ENCODE measurements at regions not wholly inside any gene's neighbourhood (a gene's known extent, or its start where the extent isn't known, plus 50 kb on each side); places are given as distances from the start of the nearest gene placed in this dataset.
"Not testable (repeated sequence)": the region's sequence is repeated elsewhere in the genome, so short reads cannot be mapped to it uniquely, and the experiment has no call there.

DNA sequence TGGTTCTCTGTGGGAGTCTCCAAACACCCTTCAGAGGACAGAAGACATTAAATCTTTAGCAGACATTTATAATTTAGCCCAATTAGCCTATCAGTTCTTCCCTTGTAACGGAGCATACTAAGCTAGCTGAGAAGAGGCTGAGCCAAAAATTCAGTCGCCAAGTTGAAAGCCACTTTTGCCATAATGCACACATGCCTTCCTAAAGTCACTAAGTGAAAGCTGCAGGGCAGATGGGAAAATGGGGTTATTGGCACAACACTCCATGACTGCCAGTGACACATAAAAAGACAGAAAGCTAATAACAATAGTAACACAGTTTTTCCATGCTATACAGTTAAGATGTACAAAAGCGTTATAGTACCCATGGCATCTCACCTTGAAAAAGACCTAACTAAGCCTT lies 176.2 kb downstream of the DIRAS2 start:
- DNase-seq (ENCODE audit: low spot score), result no peak

DNA sequence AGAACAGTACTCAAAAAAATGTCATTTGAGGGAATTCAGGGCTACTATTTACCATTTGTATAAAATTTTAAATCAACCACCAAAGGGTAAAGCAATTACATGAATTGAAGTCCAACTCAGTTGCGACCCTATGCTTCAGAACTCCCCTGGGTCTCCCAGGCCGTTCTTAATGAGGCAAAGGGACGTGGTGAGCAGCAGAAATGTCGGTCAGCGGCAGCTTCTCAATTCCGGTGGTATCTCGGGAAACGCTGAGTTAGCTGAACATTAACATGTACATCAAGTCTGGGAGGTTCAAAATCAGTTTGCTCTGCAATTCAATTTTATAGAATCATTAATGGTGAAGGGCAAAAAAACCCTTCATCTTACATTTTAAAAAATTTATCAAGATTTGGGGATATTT lies 173.2 kb downstream of the DIRAS2 start:
- DNase-seq (ENCODE audit: low spot score), result no peak

DNA sequence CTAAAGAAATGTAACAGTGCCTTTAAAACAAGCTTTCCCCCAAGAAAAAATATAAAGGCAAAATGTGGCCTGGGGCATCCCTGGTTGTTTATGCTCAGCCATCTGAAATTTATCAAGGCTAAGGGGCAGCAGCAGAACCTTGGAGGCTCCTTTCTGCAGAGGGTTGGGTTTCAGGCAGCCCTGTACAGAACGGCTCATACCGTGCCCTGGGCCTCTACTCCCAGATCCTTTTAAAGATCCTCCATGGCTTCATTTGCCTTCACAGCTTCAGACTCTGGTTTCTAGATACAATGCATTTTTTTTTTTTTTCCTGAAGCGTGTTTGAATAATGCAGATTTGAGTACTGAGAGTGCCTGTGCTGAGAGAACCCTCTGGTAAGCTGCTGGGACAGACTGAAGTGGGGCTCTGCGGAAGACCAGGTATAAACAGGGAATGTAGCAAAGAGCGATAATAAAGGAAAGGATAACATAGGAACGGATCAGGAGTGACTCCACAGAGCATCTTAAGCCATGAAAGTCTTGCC lies 172.7 kb downstream of the DIRAS2 start:
- DNase-seq (ENCODE audit: low spot score), result no peak

DNA sequence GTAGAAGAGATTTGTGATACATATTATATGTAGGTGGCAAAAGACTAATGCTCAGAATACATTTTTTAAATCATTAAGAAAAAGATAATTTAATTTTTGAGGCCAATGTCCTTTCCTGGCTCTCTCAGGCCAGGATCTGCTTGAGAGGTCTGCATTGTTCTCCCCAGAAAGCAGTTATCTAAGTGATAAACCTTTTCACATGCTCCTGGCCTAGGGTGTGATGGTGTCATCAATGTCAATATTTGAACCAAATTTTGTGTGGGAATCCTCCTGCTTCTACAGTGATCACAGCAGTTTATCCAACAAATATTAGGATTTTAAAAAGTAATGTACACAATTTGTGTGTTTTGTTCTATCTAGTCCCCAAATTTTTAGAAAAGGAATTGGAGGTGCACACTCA lies 166.6 kb downstream of the DIRAS2 start:
- DNase-seq (ENCODE audit: low spot score), result no peak

DNA sequence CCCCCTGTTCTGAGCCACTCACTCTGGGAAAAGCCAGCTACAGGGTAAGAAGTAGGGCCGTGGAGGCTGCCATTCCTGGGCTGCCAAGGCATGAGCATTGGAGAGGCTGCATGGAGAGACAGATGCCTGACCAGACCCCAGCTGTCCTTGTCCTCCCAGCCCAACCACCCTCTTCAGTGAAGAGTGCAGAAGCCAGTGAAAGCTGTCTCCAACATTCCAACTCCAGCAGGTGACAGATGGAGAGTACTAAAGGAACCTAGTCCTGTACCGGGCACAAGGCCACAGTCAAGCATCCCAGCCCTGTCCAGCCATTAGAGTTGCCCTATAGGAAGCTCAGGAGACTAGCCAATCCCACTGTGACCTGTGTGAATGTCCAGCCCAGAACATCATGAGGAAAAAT lies 165.1 kb downstream of the DIRAS2 start:
- DNase-seq (ENCODE audit: low spot score), result no peak

DNA sequence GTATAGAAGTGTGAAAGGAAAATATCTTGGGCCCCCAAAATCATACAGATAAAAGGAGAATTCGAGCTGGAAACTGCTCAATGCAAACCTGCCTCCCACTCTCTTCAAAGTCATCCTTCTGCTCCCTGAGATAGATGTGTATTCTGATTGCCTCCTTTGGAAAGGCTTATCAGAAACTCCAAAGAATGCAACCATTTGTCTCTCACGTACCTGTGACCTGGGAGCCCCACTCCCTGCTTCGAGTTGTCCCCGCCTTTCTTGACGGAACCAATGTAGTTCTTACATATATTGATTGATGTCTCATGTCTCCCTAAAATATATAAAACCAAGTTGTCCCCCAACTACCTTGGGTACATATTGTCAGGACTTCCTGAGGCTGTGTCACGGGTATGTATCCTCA lies 163.8 kb downstream of the DIRAS2 start:
- DNase-seq (ENCODE audit: low spot score), result no peak

DNA sequence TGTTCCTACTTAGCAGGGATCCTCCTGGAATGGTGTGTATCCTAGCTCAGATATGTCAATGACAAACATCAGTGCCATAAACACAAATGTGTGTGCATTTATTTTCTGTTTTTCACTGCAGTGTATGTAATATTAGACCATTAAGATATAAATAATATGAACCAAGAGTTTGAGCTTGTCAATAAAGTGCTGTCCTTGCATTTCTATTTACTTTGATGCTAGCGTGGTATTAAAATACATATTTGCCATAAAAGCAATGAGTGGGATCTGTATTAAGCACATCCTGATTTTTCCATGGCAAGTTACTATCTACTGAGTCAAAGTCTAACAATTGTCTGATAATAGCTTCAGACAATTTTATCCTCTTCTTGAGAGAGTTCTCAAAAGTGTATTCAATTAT lies 157.6 kb downstream of the DIRAS2 start:
- no peak for DNase-seq (ENCODE audit: low spot score)

DNA sequence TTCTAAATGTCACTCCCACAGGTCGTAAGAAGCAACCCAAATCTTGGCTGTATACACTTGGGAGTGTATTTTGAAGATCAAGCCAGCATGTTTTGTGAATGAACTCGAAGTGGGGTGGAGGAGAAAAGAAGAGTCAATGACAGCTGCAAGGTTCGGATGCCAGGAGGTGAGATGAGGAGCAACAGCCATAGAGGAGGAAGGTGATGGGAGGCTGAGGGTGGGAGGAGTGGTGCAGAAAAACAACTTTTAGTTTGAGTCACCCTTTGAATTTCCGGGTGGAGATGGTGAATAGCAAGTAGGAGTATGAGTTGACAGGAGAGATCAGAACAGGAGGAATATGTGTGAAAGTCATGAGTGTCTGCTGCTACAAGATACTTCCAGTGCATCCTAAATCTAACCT lies 153.6 kb downstream of the DIRAS2 start:
- no peak for DNase-seq (ENCODE audit: low spot score)

DNA sequence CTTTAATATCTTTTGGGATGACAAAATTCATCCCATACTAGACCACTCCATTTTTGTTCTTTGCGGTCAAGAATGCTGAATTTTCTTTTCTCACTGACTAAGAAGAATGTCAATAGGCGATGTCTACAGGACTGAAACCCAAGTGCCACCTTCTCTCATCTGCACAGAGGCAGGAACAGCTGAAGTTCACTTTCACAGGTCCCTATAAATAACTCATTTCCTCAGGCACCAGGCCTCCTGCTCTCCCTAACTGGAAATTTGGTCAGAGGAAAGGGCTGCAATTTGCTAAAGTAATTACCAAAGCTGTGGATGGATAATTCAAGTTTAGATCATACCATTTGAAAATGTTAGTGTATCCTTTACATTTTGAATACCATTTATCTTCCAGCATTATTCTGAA lies 142.9 kb downstream of the DIRAS2 start:
- no peak for DNase-seq (ENCODE audit: low spot score)

DNA sequence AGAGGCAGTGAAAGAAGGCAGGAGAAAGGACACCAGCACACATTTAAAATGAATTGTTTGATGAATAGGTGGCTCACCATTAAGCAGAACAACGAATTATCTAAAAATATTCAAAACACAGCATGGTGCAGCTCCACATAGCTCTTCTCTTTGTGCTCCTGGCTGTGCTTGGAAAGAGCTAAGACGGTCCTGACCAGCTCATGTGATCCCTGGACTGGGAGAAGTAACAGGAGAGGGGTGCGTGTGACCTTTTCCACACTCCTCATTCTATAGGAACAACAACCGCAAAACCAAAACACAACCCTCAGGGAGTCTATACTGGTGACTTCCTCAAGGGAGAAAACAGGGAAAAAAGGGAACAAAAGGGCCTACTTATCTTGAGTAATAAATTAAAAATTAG lies 140.5 kb downstream of the DIRAS2 start:
- DNase-seq (ENCODE audit: low spot score), result no peak

DNA sequence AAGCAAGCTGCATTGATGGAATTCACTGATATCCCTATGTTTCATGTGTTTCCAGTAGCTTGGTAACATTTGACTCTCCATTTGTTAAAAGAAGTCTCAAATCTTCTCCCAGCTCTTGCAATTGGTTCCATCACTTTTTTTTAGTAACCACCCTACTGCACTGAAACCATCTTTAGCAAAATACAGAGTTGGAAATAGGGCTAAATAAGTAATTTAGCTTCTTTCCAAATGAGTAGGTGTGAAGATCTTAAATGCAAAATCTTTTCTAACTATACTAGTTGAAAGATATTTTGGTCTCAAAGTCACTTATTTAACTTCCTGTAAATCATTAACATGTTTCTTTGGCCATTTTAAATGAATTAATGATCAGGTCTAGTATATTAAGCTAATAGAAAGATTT lies 138.1 kb downstream of the DIRAS2 start:
- no peak for DNase-seq (ENCODE audit: low spot score)

DNA sequence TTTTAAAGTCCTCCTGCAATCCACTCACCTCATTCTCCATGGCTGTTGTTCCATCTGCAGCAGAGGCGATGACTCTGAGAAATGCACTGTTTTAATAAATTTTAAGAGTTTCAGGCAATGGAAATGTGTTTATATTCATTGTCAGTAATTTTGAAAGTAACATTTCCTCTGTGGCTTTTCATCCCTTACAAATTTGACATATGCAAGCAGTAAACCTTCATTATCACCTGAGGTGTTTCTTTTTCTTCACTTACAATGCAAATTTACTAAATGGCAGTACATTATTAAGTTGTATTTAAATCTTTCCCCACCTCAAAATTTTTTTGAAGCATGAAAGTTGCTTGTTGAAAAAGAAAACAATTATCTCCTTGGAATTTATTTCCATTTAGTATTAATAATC lies 136.9 kb downstream of the DIRAS2 start:
- DNase-seq (ENCODE audit: low spot score), result no peak

DNA sequence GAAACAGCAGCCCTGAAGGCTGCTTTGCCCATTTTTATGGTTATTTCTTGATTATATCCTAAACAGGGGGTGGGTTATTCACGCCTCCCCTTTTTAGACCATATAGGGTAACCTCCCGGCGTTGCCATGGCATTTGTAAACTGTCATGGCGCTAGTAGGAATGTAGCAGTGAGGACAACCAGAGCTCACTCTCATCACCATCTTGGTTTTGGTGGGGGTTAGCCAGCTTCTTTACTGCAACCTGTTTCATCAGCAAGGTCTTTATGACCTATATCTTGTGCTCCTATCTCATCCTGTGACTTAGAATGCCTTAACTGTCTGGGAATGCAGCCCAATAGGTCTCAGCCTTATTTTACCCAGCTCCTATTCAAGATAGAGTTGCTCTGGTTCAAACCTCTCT lies 136.2 kb downstream of the DIRAS2 start:
- not testable (repeated sequence) for DNase-seq (ENCODE audit: low spot score)

DNA sequence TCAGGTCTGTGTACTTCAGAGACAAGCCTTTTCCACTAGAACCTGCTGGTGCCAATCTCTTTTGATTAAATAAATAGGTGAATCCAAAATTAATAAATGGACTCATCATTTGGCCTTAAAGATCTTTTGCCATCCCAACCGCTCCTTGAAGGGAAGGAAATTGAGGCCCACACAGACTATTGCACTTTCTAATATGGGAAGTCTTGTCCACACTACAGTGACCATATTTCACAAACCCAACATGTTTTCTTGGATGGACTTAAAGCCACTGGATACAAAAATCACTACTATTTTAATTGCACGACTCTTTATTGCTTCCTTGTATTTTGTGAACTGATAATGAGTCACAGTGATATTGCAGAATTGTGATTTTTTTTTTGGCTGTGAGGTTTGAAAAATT lies 135.0 kb downstream of the DIRAS2 start:
- DNase-seq (ENCODE audit: low spot score), result no peak

DNA sequence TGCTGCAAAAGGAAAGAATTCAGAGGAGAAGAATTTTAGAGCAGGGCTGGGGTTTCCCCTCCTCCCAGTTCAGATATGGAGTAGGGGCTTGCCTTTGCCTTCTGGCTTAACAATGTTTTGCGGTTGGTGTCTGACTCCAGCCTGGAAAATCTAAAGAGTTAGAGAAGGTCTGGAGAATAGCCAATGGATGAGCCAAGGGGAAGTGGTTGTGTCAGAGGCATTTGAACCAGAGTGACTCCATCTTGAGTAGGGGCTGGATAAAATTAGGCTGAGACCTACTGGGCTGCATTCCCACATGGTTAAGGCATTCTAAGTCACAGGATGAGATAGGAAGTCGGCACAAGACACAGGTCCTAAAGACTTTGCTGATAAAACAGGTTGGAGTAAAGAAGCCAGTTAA lies 133.7 kb downstream of the DIRAS2 start:
- DNase-seq (ENCODE audit: low spot score), result no peak

DNA sequence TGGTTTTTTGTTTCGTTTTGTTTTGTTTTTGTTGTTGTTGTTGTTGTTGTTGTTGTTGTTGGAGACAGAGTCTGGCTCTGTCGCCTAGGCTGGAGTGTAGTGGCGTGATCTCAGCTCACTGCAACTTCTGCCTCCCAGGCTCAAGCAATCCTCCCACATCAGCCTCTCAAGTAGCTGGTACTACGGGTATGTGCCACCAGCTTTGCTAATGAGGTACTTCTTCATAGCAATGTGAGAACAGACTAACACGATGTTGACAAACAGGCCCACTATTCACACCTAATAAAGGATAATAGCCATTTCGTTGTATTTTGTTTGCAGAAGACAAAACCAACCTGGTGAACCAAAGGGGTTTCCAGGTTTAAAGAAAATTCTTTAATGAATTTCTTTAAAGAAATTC lies 130.9 kb downstream of the DIRAS2 start:
- DNase-seq (ENCODE audit: low spot score), result no peak

DNA sequence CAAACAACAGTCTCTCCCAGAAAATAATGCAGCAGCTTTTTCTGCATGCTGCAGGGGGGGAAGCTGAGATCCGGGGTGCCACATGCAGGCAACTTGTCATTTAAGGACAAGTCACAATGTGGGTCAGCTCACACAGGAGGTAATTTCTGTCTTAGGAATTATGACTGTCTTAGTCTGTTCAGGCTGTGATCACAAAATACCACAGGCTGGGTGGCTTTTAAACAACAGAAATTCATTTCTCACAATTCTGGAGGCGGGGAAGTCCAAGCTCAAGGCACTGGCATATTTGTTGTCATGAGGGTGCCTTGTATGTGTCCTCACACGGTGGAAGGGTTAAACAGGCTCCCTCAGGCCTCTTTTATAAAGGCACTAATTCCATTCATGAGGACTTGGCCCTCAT lies 127.7 kb downstream of the DIRAS2 start:
- DNase-seq (ENCODE audit: low spot score), result no peak

DNA sequence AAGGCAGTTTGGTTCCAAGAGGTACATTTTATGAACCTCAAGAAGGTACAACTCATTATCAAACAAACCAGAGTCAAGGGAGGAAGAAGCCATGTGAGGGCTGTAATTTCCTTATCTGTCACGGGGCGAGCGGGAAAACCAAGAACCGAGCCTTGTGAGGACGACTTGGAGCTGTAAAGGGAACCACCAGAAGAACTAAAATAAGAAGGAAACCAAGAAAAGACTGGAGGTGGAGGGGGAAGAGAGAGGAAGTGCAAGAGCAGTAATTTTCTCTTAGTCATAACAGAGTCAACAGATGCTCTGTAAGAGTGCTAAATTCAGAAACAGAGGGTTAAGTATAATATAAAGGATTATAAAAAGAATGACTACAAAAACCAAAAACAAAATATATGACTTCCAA lies 127.1 kb downstream of the DIRAS2 start:
- no peak for DNase-seq (ENCODE audit: low spot score)

DNA sequence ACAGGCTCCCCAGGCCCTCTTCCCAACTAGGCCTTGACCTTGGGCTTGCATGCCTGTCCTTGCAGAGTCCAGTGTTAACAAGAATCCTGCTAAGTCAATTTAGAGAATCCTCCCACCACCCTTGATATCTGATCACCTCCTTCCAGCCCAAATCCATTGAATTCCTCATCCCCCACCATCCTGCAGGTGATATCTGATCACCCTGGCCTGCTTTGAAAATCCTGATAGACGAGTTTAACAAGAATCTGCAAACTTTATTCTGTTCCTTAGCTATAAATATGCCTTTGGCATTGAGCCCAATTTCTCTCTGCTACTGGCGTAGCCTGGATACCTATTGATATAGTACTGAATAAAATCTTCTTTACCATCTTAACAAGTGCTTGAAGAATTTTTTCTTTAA lies 125.5 kb downstream of the DIRAS2 start:
- no peak for DNase-seq (ENCODE audit: low spot score)

DNA sequence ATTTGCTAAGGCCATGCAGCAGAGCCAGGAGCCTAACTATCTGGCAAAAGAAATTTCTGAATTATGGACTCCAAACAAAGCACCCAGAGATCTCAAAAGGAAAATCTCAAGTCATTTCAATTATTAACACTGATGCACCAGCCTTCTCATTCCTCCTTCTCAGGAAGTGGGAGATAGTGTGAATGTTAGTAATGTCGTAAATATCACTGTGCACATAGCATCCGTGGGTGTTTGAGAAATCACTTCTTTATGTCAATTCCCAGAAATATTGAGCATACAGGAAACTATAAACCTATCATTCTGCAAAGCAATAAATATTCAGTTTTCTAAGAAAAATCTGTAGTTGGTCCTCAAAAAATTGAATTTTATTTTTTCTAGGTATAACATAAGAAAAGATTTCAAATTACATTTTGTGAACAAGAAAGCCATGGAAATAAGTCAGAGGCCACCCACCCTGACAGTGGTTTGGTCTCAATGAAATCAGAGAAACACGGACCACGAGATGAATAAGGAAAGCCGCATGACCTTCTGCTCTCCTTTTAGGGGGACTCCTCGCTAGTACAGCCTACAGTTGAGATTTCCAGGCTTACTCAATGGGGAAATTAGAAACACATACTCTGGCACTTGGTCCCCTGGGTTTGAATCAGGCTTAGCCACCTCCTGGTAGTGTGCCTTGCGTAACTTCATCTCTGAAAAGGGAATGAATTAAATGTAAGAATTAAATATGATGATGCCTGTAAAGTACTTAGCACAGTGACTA lies 120.6 kb downstream of the DIRAS2 start:
- DNase-seq (ENCODE audit: low spot score), result no peak

DNA sequence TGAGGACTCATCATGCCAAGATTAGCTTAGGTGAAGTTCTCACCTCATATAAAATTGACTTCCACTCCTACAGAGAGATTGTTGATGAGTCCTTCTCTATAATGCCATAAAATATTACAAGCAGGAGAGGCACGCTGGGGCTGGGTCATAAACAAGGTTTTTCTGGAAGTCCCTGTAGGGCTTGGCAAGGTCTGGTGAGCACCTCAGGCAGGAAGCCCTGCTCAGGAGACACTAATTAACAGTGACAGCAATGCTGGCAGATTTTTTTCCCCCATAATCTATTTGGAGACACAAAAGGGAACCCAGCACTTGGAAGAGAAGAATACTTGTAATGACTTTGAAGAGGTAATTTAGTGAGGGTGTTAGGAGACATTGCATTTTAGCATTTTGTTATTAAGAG lies 118.7 kb downstream of the DIRAS2 start:
- no peak for DNase-seq (ENCODE audit: low spot score)

DNA sequence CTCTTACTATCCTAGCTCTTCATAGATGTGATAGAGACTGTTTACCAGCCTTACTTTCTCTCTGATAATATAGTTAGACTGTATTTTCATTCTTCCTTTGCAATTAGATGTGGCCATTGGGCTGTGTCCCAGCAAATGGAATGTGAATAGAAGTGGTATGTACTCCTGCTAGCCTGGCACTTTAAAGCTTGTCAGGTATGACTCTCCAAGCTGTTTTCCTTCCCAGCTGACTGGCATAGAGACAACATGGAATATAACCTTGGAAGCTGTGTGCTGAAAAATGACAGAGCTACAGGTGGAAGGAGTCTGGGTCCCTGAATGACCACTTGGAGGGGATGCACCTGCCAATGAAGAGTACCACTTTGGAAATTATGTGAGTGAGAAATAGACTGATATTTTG lies 116.2 kb downstream of the DIRAS2 start:
- DNase-seq (ENCODE audit: low spot score), result no peak

DNA sequence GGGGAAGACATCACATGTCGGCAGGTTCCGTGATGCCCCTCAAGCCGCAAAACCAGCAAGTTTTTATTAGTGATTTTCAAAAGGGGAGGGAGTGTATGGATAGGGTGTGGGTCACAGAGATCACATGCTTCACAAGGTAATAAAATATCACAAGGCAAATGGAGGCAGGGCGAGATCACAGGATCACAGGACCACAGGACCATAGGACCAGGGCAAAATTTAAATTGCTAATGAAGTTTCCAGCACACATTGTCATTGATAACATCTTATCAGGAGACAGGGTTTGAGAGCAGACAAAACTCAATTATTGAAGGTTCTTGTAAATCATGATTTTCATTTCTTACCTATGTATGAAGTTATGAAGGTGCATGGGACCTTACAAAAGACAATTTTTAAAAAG lies 106.5 kb downstream of the DIRAS2 start:
- not testable (repeated sequence) for DNase-seq (ENCODE audit: low spot score)

DNA sequence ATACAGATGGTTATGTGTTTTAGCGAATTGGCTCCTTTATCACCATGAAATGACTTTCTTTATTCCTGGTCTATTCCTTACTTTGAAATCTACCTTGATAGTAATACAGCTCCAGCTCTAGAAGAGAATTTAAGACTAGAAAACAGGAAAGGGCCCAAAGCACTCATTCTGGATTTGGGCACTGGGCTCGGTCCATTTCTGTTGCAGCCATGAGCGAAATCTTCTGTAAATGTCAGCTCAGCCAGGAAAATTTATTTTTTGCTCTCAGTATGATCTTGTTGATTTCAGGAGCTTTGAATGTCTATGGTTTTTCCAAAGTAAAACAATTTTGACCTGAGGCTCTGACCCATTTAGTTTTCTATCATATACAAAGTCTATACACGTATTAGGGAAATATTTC lies 104.1 kb downstream of the DIRAS2 start:
- DNase-seq (ENCODE audit: low spot score), result no peak
